ENCODE measurements at regions not wholly inside any gene's neighbourhood (a gene's known extent, or its start where the extent isn't known, plus 50 kb on each side); places are given as distances from the start of the nearest gene placed in this dataset.
"Not testable (repeated sequence)": the region's sequence is repeated elsewhere in the genome, so short reads cannot be mapped to it uniquely, and the experiment has no call there.

- Histone ChIP-seq H3K4me3 (peak overlapping the region; percentile 32), H3K27ac (peak overlapping the region; percentile 66), H3K9me3 (replicated peaks) (no peaks in the 10 kb centered on the region), H3K4me1 (peaks cover 7% of the 10 kb centered on the region; the same call in 1 of the 2 replicates), H3K27me3 (no peaks in the 10 kb centered on the region), H3K36me3 (no peaks in the 10 kb centered on the region)
- peak; percentile 33 to 50 for DNase-seq
Measured at GRCh38 chr6:51213811-51214210, 395.1 kb downstream of the TFAP2B start.

GRCh38 chr6:51214442-51214841 lies 395.8 kb downstream of the TFAP2B start:
- Histone ChIP-seq H3K36me3 (no peaks in the 10 kb centered on the region), H3K27ac (peak overlapping the region; percentile 66), H3K4me3 (peak overlapping the region; percentile 32; the same call in 1 of the 2 replicates), H3K4me1 (peaks cover 7% of the 10 kb centered on the region; the same call in 1 of the 2 replicates), H3K27me3 (no peaks in the 10 kb centered on the region), H3K9me3 (replicated peaks) (no peaks in the 10 kb centered on the region)
- no peak for DNase-seq

DNA sequence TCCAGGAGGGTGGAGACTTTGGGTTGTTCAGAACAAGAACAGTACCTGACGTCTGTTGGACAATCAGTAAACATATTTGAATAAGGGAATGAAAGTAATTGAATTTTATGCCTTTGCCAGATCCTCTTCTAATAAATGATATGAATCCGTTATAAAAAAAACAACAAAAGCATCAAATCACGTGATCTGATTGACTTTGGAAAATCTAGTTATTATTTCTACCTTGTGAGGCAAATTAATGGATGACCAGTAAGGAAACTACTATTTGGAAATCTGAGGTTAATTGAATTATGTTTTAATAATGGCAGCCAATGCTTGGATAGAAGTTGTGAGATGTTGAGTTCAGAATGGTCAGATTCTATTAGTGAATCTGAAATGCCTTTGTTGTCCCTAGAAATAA lies 399.5 kb downstream of the TFAP2B start:
- no peak for DNase-seq
- Histone ChIP-seq H3K36me3 (no peaks in the 10 kb centered on the region), H3K27ac (no peak overlapping the region), H3K27me3 (no peaks in the 10 kb centered on the region), H3K4me3 (no peak overlapping the region), H3K4me1 (peaks cover 9% of the 10 kb centered on the region; the same call in 1 of the 2 replicates), H3K9me3 (replicated peaks) (no peaks in the 10 kb centered on the region)

DNA sequence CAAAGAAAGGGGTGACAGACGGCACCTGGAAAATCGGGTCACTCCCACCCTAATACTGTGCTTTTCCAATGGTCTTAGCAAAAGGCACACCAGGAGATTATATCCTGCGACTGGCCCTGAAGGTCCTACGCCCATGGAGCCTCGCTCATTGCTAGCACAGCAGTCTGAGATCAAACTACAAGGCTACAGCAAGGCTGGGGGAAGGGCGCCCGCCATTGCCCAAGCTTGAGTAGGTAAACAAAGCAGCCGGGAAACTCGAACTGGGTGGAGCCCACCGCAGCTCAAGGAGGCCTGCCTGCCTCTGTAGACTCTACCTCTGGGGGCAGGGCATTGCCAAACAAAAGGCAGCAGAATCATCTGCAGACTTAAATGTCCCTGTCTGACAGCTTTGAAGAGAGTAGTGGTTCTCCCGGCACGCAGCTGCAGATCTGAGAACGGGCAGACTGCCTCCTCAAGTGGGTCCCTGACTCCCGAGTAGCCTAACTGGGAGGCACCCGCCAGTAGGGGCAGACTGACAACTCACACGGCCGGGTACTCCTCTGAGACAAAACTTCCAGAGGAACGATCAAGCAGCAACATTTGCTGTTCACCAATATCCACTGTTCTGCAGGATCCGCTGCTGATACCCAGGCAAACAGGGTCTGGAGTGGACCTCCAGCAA lies 406.0 kb downstream of the TFAP2B start:
- not testable (repeated sequence) for H3K4me3 ChIP-seq; H3K4me1 ChIP-seq; DNase-seq; H3K36me3 ChIP-seq; H3K9me3 ChIP-seq (replicated peaks); H3K27ac ChIP-seq; H3K27me3 ChIP-seq

GRCh38 chr6:51241376-51241775 lies 422.7 kb downstream of the TFAP2B start:
- Histone ChIP-seq H3K36me3 (no peaks in the 10 kb centered on the region), H3K4me3 (no peak overlapping the region), H3K27ac (no peak overlapping the region), H3K27me3 (no peaks in the 10 kb centered on the region), H3K9me3 (replicated peaks) (no peaks in the 10 kb centered on the region), H3K4me1 (no peaks in the 10 kb centered on the region)
- no peak for DNase-seq

GRCh38 chr6:51249798-51250197 lies 431.1 kb downstream of the TFAP2B start:
- Histone ChIP-seq H3K27ac (no peak overlapping the region), H3K27me3 (no peaks in the 10 kb centered on the region), H3K36me3 (no peaks in the 10 kb centered on the region), H3K4me3 (no peak overlapping the region), H3K9me3 (replicated peaks) (no peaks in the 10 kb centered on the region), H3K4me1 (no peaks in the 10 kb centered on the region)
- DNase-seq = no peak

DNA sequence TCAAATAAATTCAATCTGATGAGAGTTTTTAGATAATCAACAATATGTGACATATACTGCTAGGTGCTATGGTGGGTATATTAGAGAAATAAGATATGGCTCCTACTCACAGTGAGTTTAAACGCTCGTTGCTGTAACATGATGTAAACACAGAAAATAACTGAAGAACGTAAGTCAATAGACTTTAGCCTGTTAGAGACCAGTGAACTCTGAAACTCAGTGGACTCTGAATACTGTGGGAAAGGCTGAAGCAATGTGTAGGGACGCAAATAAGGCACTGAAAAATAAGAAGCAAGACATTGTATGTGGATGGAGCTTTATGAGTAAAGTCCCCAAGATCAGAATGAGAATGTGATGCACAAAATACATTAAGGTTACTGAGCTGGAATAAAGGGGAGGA lies 431.6 kb downstream of the TFAP2B start:
- no peaks in the 10 kb centered on the region for H3K4me1 ChIP-seq
- no peak overlapping the region for H3K4me3 ChIP-seq
- no peak overlapping the region for H3K27ac ChIP-seq
- no peaks in the 10 kb centered on the region for H3K27me3 ChIP-seq
- DNase-seq = no peak
- no peaks in the 10 kb centered on the region for H3K9me3 ChIP-seq (replicated peaks)
- no peaks in the 10 kb centered on the region for H3K36me3 ChIP-seq

- H3K4me1 ChIP-seq = no peaks in the 10 kb centered on the region
- H3K4me3 ChIP-seq = no peak overlapping the region
- DNase-seq = no peak
- no peaks in the 10 kb centered on the region for H3K36me3 ChIP-seq
- no peaks in the 10 kb centered on the region for H3K27me3 ChIP-seq
- no peaks in the 10 kb centered on the region for H3K9me3 ChIP-seq (replicated peaks)
- H3K27ac ChIP-seq = no peak overlapping the region
Measured at GRCh38 chr6:51257938-51258337, 439.3 kb downstream of the TFAP2B start.

DNA sequence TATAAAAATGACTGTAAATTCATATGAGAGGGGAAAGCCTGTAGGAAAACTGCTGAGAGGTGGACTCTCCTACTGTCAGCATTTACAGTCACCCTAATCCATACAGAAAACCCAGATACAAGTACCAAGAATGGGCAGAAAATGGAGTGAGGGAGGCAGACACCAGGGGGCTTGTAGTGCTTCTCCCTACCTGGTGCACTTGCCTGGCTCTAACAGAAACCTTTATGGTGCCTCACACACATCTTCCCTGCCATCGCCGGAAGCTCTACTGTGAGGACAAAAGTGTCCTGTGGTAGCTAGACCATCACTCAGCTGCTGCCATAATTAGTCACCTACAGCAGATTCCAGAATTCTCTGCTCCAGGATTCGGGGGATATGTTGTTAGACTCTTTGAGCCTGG lies 441.3 kb downstream of the TFAP2B start:
- DNase-seq = peak in 1 of 2 experiments; percentile 29

GRCh38 chr6:51261691-51262090 lies 443.0 kb downstream of the TFAP2B start:
- Histone ChIP-seq H3K27ac (peak overlapping the region; percentile 51; the same call in 1 of the 2 replicates), H3K4me1 (0 out of 2 replicates have a peak, but pooled peaks cover 3% of the 10 kb centered on the region), H3K4me3 (no peak overlapping the region; the same call in 1 of the 2 replicates), H3K9me3 (replicated peaks) (no peaks in the 10 kb centered on the region), H3K36me3 (no peaks in the 10 kb centered on the region), H3K27me3 (no peaks in the 10 kb centered on the region)
- DNase-seq = peak in 1 of 2 experiments; percentile 34

More for the DNA sequence above, 441.3 kb downstream of the TFAP2B start:
- H3K36me3 ChIP-seq = no peaks in the 10 kb centered on the region
- no peaks in the 10 kb centered on the region for H3K27me3 ChIP-seq
- 0 out of 2 replicates have a peak, but pooled peaks cover 3% of the 10 kb centered on the region for H3K4me1 ChIP-seq
- H3K4me3 ChIP-seq = no peak overlapping the region
- H3K27ac ChIP-seq = no peak overlapping the region
- no peaks in the 10 kb centered on the region for H3K9me3 ChIP-seq (replicated peaks)

- H3K4me1 ChIP-seq = 0 out of 2 replicates have a peak, but pooled peaks cover 4% of the 10 kb centered on the region
- H3K4me3 ChIP-seq = no peak overlapping the region
- no peak overlapping the region for H3K27ac ChIP-seq
- no peaks in the 10 kb centered on the region for H3K9me3 ChIP-seq (replicated peaks)
- DNase-seq = no peak
- H3K36me3 ChIP-seq = no peaks in the 10 kb centered on the region
- H3K27me3 ChIP-seq = no peaks in the 10 kb centered on the region
Measured at GRCh38 chr6:51265426-51265825, 446.8 kb downstream of the TFAP2B start.

- no peak for DNase-seq
- no peaks in the 10 kb centered on the region for H3K36me3 ChIP-seq
Measured at GRCh38 chr6:51266604-51267003, 447.9 kb downstream of the TFAP2B start.

DNA sequence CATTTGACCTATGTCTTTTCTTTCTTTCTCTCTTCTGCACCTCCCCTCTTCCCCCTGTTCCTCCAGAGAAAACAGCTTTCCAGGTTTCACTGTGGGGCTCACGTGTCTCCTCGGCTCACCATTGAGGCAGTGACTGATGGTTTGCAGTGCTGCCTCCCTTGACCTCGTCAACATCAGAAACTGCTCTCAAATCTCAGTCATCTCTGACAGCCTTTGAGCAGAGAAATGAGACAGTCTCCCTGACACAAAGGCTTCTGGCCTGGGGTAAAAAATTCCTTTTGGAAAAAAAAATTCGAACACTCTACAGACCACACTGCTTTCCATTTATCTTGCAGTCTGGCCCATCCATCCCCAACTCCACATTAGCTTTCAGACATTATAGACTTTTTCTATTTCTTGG lies 450.0 kb downstream of the TFAP2B start:
- Histone ChIP-seq H3K4me1 (peaks cover 24% of the 10 kb centered on the region), H3K27me3 (no peaks in the 10 kb centered on the region), H3K9me3 (replicated peaks) (no peaks in the 10 kb centered on the region), H3K36me3 (no peaks in the 10 kb centered on the region), H3K27ac (no peak overlapping the region), H3K4me3 (no peak overlapping the region)
- no peak for DNase-seq

More at GRCh38 chr6:51266604-51267003, 447.9 kb downstream of the TFAP2B start:
- 0 out of 2 replicates have a peak, but pooled peaks cover 9% of the 10 kb centered on the region for H3K4me1 ChIP-seq
- H3K9me3 ChIP-seq (replicated peaks) = no peaks in the 10 kb centered on the region
- H3K27ac ChIP-seq = no peak overlapping the region
- no peak overlapping the region for H3K4me3 ChIP-seq
- H3K27me3 ChIP-seq = no peaks in the 10 kb centered on the region

GRCh38 chr6:51269876-51270275 lies 451.2 kb downstream of the TFAP2B start:
- peaks cover 33% of the 10 kb centered on the region for H3K4me1 ChIP-seq
- no peak overlapping the region for H3K4me3 ChIP-seq
- H3K27ac ChIP-seq = no peak overlapping the region
- H3K36me3 ChIP-seq = no peaks in the 10 kb centered on the region
- H3K9me3 ChIP-seq (replicated peaks) = no peaks in the 10 kb centered on the region
- no peaks in the 10 kb centered on the region for H3K27me3 ChIP-seq
- DNase-seq = no peak

DNA sequence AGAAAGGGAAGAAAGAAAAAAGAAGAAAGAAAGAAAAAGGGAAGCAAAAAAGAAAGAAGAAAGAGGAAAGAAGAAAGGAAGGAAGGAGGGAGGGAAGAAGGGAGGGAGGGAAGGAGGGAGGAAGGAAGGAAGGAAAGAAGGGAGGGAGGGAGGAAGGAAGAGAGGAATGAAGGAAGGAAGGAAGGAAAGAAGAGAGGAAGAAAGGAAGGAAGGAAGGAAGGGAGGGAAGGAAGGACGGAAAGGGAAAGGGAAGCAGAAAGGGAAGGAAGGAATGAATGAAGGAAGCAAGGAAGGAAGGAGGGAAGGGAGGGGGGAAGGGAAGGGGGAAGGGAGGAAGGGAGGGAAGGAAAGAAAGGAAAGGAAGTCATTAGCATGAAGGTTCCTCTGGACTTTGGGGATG lies 452.9 kb downstream of the TFAP2B start:
- Histone ChIP-seq H3K27ac (no peak overlapping the region), H3K27me3 (no peaks in the 10 kb centered on the region), H3K9me3 (replicated peaks) (no peaks in the 10 kb centered on the region), H3K4me3 (no peak overlapping the region), H3K36me3 (no peaks in the 10 kb centered on the region), H3K4me1 (peaks cover 34% of the 10 kb centered on the region)
- no peak for DNase-seq
